ENCODE measurements at regions not wholly inside any gene's neighbourhood (a gene's known extent, or its start where the extent isn't known, plus 50 kb on each side); places are given as distances from the start of the nearest gene placed in this dataset.

- Mint-ChIP-seq H3K27ac (no peak overlapping the region), H3K27me3 (no peaks in the 10 kb centered on the region), H3K9me3 (no peaks in the 10 kb centered on the region), H3K4me1 (no peaks in the 10 kb centered on the region), H3K4me3 (no peak overlapping the region), H3K36me3 (no peaks in the 10 kb centered on the region)
These were observed 820.4 kb downstream of the BCL11A start for GRCh38 chr2:59732871-59733566.

GRCh38 chr2:59727121-59727590 lies 826.3 kb downstream of the BCL11A start:
- Mint-ChIP-seq H3K9me3 (no peaks in the 10 kb centered on the region), H3K27ac (no peak overlapping the region), H3K36me3 (no peaks in the 10 kb centered on the region), H3K4me1 (no peaks in the 10 kb centered on the region), H3K4me3 (no peak overlapping the region), H3K27me3 (no peaks in the 10 kb centered on the region)

- H3K4me1 Mint-ChIP-seq = no peaks in the 10 kb centered on the region
- H3K4me3 Mint-ChIP-seq = no peak overlapping the region
- no peaks in the 10 kb centered on the region for H3K27me3 Mint-ChIP-seq
- no peaks in the 10 kb centered on the region for H3K9me3 Mint-ChIP-seq
- H3K36me3 Mint-ChIP-seq = no peaks in the 10 kb centered on the region
- H3K27ac Mint-ChIP-seq = no peak overlapping the region
These were observed 827.0 kb downstream of the BCL11A start for GRCh38 chr2:59726228-59727120.

- H3K27ac Mint-ChIP-seq = no peak overlapping the region
- H3K4me1 Mint-ChIP-seq = no peaks in the 10 kb centered on the region
- H3K27me3 Mint-ChIP-seq = no peaks in the 10 kb centered on the region
- no peak overlapping the region for H3K4me3 Mint-ChIP-seq
- H3K9me3 Mint-ChIP-seq = no peaks in the 10 kb centered on the region
- no peaks in the 10 kb centered on the region for H3K36me3 Mint-ChIP-seq
These were observed 828.7 kb downstream of the BCL11A start for GRCh38 chr2:59724746-59725145.

GRCh38 chr2:59720296-59720866 lies 833.1 kb downstream of the BCL11A start:
- Mint-ChIP-seq H3K4me1 (no peaks in the 10 kb centered on the region), H3K9me3 (no peaks in the 10 kb centered on the region), H3K36me3 (no peaks in the 10 kb centered on the region), H3K27ac (no peak overlapping the region), H3K27me3 (peaks cover 1% of the 10 kb centered on the region), H3K4me3 (no peak overlapping the region)

- Mint-ChIP-seq H3K4me1 (no peaks in the 10 kb centered on the region), H3K27ac (no peak overlapping the region), H3K4me3 (no peak overlapping the region), H3K27me3 (peaks cover 3% of the 10 kb centered on the region), H3K36me3 (no peaks in the 10 kb centered on the region), H3K9me3 (no peaks in the 10 kb centered on the region)
These were observed 839.9 kb downstream of the BCL11A start for GRCh38 chr2:59713577-59713976.

GRCh38 chr2:59711121-59711520 lies 842.3 kb downstream of the BCL11A start:
- no peaks in the 10 kb centered on the region for H3K4me1 Mint-ChIP-seq

GRCh38 chr2:59706729-59707128 lies 846.7 kb downstream of the BCL11A start:
- Mint-ChIP-seq H3K27ac (no peak overlapping the region), H3K4me3 (no peak overlapping the region), H3K27me3 (peaks cover 6% of the 10 kb centered on the region), H3K4me1 (no peaks in the 10 kb centered on the region), H3K9me3 (peaks cover 7% of the 10 kb centered on the region), H3K36me3 (no peaks in the 10 kb centered on the region)

More at GRCh38 chr2:59711121-59711520, 842.3 kb downstream of the BCL11A start:
- Mint-ChIP-seq H3K36me3 (no peaks in the 10 kb centered on the region), H3K9me3 (no peaks in the 10 kb centered on the region), H3K27ac (no peak overlapping the region), H3K27me3 (peaks cover 2% of the 10 kb centered on the region), H3K4me3 (no peak overlapping the region)

GRCh38 chr2:59703796-59704195 lies 849.7 kb downstream of the BCL11A start:
- Mint-ChIP-seq H3K4me3 (no peak overlapping the region), H3K9me3 (peaks cover 7% of the 10 kb centered on the region), H3K36me3 (no peaks in the 10 kb centered on the region), H3K27me3 (peaks cover 6% of the 10 kb centered on the region), H3K4me1 (no peaks in the 10 kb centered on the region), H3K27ac (no peak overlapping the region)

GRCh38 chr2:59702026-59702425 lies 851.4 kb downstream of the BCL11A start:
- H3K27me3 Mint-ChIP-seq = peaks cover 6% of the 10 kb centered on the region
- H3K4me1 Mint-ChIP-seq = no peaks in the 10 kb centered on the region
- H3K9me3 Mint-ChIP-seq = peaks cover 7% of the 10 kb centered on the region
- H3K27ac Mint-ChIP-seq = no peak overlapping the region
- H3K36me3 Mint-ChIP-seq = no peaks in the 10 kb centered on the region
- no peak overlapping the region for H3K4me3 Mint-ChIP-seq

- no peaks in the 10 kb centered on the region for H3K4me1 Mint-ChIP-seq
- no peaks in the 10 kb centered on the region for H3K36me3 Mint-ChIP-seq
- H3K9me3 Mint-ChIP-seq = peaks cover 7% of the 10 kb centered on the region
- peaks cover 6% of the 10 kb centered on the region for H3K27me3 Mint-ChIP-seq
- H3K27ac Mint-ChIP-seq = no peak overlapping the region
- no peak overlapping the region for H3K4me3 Mint-ChIP-seq
These were observed 852.0 kb downstream of the BCL11A start for GRCh38 chr2:59701271-59701994.

- Mint-ChIP-seq H3K36me3 (no peaks in the 10 kb centered on the region), H3K4me3 (no peak overlapping the region), H3K9me3 (peaks cover 5% of the 10 kb centered on the region), H3K27me3 (no peaks in the 10 kb centered on the region), H3K4me1 (no peaks in the 10 kb centered on the region), H3K27ac (no peak overlapping the region)
These were observed 859.3 kb downstream of the BCL11A start for GRCh38 chr2:59694176-59694575.

GRCh38 chr2:59693231-59693959 lies 860.1 kb downstream of the BCL11A start:
- H3K9me3 Mint-ChIP-seq = peaks cover 5% of the 10 kb centered on the region
- no peaks in the 10 kb centered on the region for H3K4me1 Mint-ChIP-seq
- H3K36me3 Mint-ChIP-seq = no peaks in the 10 kb centered on the region
- no peak overlapping the region for H3K27ac Mint-ChIP-seq
- no peaks in the 10 kb centered on the region for H3K27me3 Mint-ChIP-seq
- H3K4me3 Mint-ChIP-seq = no peak overlapping the region

GRCh38 chr2:59691518-59692190 lies 861.8 kb downstream of the BCL11A start:
- Mint-ChIP-seq H3K9me3 (peaks cover 5% of the 10 kb centered on the region), H3K4me3 (no peak overlapping the region), H3K27me3 (peaks cover 1% of the 10 kb centered on the region), H3K4me1 (no peaks in the 10 kb centered on the region), H3K36me3 (no peaks in the 10 kb centered on the region), H3K27ac (no peak overlapping the region)
